GM12892 (cell line): ENCODE measurements at regions not wholly inside any gene's neighbourhood (a gene's known extent, or its start where the extent isn't known, plus 50 kb on each side); places are given as distances from the start of the nearest gene placed in this dataset.

ENCODE experiments used
- POLR2A ChIP-seq: IDR thresholded peaks from 2 replicates; pipeline ENCODE4 v1.6.1; 2011; ENCODE audit warnings: low read depth, low read length, control low read depth
- TAF1 ChIP-seq: IDR thresholded peaks from 2 replicates; pipeline ENCODE4 v1.6.1; 2011; ENCODE audit warnings: low read depth, mild to moderate bottlenecking, control low read depth, low read length, borderline replicate concordance

- TF ChIP-seq POLR2A (no peak), TAF1 (no peak)
Measured at GRCh38 chr21:38987633-38988508, 182.1 kb downstream of the ETS2 start.
